ENCODE measurements at regions not wholly inside any gene's neighbourhood (a gene's known extent, or its start where the extent isn't known, plus 50 kb on each side); places are given as distances from the start of the nearest gene placed in this dataset.

DNA sequence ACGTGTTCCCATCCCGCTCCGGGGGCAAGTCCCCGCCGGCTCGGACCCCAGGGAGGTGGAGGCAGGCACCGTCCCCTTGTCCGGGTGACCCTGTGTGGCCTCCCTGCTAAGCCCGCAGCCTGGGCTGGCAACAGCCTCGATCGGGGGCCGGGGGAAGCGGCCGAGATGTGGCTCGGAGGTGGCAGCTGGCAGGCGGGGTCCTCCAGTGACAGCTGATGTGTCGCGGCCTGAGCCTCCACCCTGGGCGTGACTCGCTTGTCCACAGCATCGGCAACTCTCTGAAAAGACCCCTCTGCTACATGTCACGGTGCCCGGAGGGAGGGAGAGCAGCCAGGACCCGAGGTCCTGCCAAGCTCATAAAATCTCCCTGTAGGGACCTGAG, 124.8 kb upstream of the IRX4 start:
- no peaks in the 10 kb centered on the region for H3K4me1 ChIP-seq (ENCODE audit: control insufficient read depth in 1 of 2, insufficient read depth in 2 of 2, low read length in 2 of 2)
- intact Hi-C loops (cut with micrococcal nuclease), result no loop called here
- RAD21 ChIA-PET (ENCODE audit: low non-redundant PET in 1 of 2, low total read pairs in 2 of 2, uncharacterized antibody in 2 of 2, unreplicated experiment in 2 of 2), result no interaction called here
- DNase-seq (ENCODE audit: low read depth, low spot score), result no peak
- no TSS peak for BruUV-seq (replicated peaks)
- CTCF ChIA-PET, result no interaction called here
- no peak overlapping the region for H3K9ac ChIP-seq (ENCODE audit: low read length)
- no peaks in the 10 kb centered on the region for H3K9me2 ChIP-seq (ENCODE audit: insufficient read depth)
- H3K79me2 ChIP-seq (ENCODE audit: insufficient read depth, low read length), result no peaks in the 10 kb centered on the region
- H3K4me2 ChIP-seq (ENCODE audit: low read length), result no peak overlapping the region
- H4K20me1 ChIP-seq (ENCODE audit: insufficient read depth), result no peaks in the 10 kb centered on the region
- H2AFZ ChIP-seq (ENCODE audit: low read depth, low read length, poor library complexity, severe bottlenecking), result no peak overlapping the region
- no peak for ATAC-seq
- no peak for TF ChIP-seq MAX (IDR thresholded peaks at IDR 0.05)
- no peak for TF ChIP-seq JUND (IDR thresholded peaks at IDR 0.05)
- TF ChIP-seq ZNF274 (IDR thresholded peaks at IDR 0.05; ENCODE audit: low read depth, low read length), result no peak
- TF ChIP-seq TCF7L2 (IDR thresholded peaks at IDR 0.05; ENCODE audit: borderline replicate concordance, extremely low read depth, insufficient read depth, insufficient read length), result no peak
- no peak for TF ChIP-seq ZFX (IDR thresholded peaks at IDR 0.05)
- TF ChIP-seq FOSL1 (IDR thresholded peaks at IDR 0.05; ENCODE audit: low read depth), result no peak
- TF ChIP-seq RAD21 (IDR thresholded peaks at IDR 0.05; ENCODE audit: low read depth), result no peak
- no peak for TF ChIP-seq ELF1 (IDR thresholded peaks at IDR 0.05; ENCODE audit: borderline replicate concordance, low read depth)
- no peak for TF ChIP-seq EZH2phosphoT487 (IDR thresholded peaks at IDR 0.05; ENCODE audit: borderline replicate concordance)
- H3K4me3 ChIP-seq (replicated peaks in 1 of 2; ENCODE audit: low read depth in 1 of 2, low read length in 2 of 2), result no peak overlapping the region
- H3K9me3 ChIP-seq (ENCODE audit: control insufficient read depth in 1 of 2, insufficient read depth in 1 of 2, low read depth in 1 of 2, low read length in 2 of 2), result no peaks in the 10 kb centered on the region
- H3K27me3 ChIP-seq (ENCODE audit: insufficient read depth, low read length), result peaks cover 27% of the 10 kb centered on the region
- no peak overlapping the region for H3K27ac ChIP-seq (ENCODE audit: low read depth, low read length)
- POLR2A ChIA-PET, result no interaction called here
- H3K36me3 ChIP-seq (ENCODE audit: control insufficient read depth in 1 of 2, insufficient read depth in 2 of 2, low read length in 2 of 2), result no peaks in the 10 kb centered on the region

- BruUV-seq (replicated peaks), result no TSS peak
- CTCF ChIA-PET, result no interaction called here
- peaks cover 33% of the 10 kb centered on the region for H3K27me3 ChIP-seq (ENCODE audit: insufficient read depth, low read length)
- no peak for TF ChIP-seq MAX (IDR thresholded peaks at IDR 0.05)
- TF ChIP-seq EGR1 (IDR thresholded peaks at IDR 0.05; ENCODE audit: low read depth), result no peak
- TF ChIP-seq SP1 (IDR thresholded peaks at IDR 0.05; ENCODE audit: low read depth), result no peak
- TF ChIP-seq RAD21 (IDR thresholded peaks at IDR 0.05; ENCODE audit: low read depth), result no peak
- no peak for TF ChIP-seq EZH2phosphoT487 (IDR thresholded peaks at IDR 0.05; ENCODE audit: borderline replicate concordance)
- no peak for TF ChIP-seq EZH2 (IDR thresholded peaks at IDR 0.05)
- TF ChIP-seq ZNF274 (IDR thresholded peaks at IDR 0.05; ENCODE audit: low read depth, low read length), result no peak
- TF ChIP-seq SRF (IDR thresholded peaks at IDR 0.05; ENCODE audit: low read depth), result no peak
- TF ChIP-seq, protein P1, sequence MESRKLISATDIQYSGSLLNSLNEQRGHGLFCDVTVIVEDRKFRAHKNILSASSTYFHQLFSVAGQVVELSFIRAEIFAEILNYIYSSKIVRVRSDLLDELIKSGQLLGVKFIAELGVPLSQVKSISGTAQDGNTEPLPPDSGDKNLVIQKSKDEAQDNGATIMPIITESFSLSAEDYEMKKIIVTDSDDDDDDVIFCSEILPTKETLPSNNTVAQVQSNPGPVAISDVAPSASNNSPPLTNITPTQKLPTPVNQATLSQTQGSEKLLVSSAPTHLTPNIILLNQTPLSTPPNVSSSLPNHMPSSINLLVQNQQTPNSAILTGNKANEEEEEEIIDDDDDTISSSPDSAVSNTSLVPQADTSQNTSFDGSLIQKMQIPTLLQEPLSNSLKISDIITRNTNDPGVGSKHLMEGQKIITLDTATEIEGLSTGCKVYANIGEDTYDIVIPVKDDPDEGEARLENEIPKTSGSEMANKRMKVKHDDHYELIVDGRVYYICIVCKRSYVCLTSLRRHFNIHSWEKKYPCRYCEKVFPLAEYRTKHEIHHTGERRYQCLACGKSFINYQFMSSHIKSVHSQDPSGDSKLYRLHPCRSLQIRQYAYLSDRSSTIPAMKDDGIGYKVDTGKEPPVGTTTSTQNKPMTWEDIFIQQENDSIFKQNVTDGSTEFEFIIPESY (IDR thresholded peaks at IDR 0.05; ENCODE audit: extremely low read depth, insufficient replicate concordance, low read length), result no peak
- TF ChIP-seq, protein P2, sequence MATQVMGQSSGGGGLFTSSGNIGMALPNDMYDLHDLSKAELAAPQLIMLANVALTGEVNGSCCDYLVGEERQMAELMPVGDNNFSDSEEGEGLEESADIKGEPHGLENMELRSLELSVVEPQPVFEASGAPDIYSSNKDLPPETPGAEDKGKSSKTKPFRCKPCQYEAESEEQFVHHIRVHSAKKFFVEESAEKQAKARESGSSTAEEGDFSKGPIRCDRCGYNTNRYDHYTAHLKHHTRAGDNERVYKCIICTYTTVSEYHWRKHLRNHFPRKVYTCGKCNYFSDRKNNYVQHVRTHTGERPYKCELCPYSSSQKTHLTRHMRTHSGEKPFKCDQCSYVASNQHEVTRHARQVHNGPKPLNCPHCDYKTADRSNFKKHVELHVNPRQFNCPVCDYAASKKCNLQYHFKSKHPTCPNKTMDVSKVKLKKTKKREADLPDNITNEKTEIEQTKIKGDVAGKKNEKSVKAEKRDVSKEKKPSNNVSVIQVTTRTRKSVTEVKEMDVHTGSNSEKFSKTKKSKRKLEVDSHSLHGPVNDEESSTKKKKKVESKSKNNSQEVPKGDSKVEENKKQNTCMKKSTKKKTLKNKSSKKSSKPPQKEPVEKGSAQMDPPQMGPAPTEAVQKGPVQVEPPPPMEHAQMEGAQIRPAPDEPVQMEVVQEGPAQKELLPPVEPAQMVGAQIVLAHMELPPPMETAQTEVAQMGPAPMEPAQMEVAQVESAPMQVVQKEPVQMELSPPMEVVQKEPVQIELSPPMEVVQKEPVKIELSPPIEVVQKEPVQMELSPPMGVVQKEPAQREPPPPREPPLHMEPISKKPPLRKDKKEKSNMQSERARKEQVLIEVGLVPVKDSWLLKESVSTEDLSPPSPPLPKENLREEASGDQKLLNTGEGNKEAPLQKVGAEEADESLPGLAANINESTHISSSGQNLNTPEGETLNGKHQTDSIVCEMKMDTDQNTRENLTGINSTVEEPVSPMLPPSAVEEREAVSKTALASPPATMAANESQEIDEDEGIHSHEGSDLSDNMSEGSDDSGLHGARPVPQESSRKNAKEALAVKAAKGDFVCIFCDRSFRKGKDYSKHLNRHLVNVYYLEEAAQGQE (IDR thresholded peaks at IDR 0.05; ENCODE audit: low read depth), result no peak
Observed at GRCh38 chr5:2006971-2007291, 124.2 kb upstream of the IRX4 start.

More at GRCh38 chr5:2006971-2007291, 124.2 kb upstream of the IRX4 start:
- Histone ChIP-seq H3K36me3 (ENCODE audit: control insufficient read depth in 1 of 2, insufficient read depth in 2 of 2, low read length in 2 of 2) (no peaks in the 10 kb centered on the region), H3K4me3 (replicated peaks in 1 of 2; ENCODE audit: low read depth in 1 of 2, low read length in 2 of 2) (no peak overlapping the region), H3K79me2 (ENCODE audit: insufficient read depth, low read length) (no peaks in the 10 kb centered on the region), H3K4me2 (ENCODE audit: low read length) (no peak overlapping the region), H3K9me3 (ENCODE audit: control insufficient read depth in 1 of 2, insufficient read depth in 1 of 2, low read depth in 1 of 2, low read length in 2 of 2) (no peaks in the 10 kb centered on the region), H3K9me2 (ENCODE audit: insufficient read depth) (no peaks in the 10 kb centered on the region), H2AFZ (ENCODE audit: low read depth, low read length, poor library complexity, severe bottlenecking) (no peak overlapping the region), H3K4me1 (ENCODE audit: control insufficient read depth in 1 of 2, insufficient read depth in 2 of 2, low read length in 2 of 2) (no peaks in the 10 kb centered on the region), H3K9ac (ENCODE audit: low read length) (no peak overlapping the region), H4K20me1 (ENCODE audit: insufficient read depth) (no peaks in the 10 kb centered on the region), H3K27ac (ENCODE audit: low read depth, low read length) (no peak overlapping the region)
- no peak for ATAC-seq
- ChIA-PET RAD21 (ENCODE audit: low non-redundant PET in 1 of 2, low total read pairs in 2 of 2, uncharacterized antibody in 2 of 2, unreplicated experiment in 2 of 2) (no interaction called here), POLR2A (no interaction called here)
- DNase-seq (ENCODE audit: low read depth, low spot score), result no peak
- intact Hi-C loops (cut with micrococcal nuclease), result no loop called here

Data from HCT116 (cell line).